ENCODE measurements at regions not wholly inside any gene's neighbourhood (a gene's known extent, or its start where the extent isn't known, plus 50 kb on each side); places are given as distances from the start of the nearest gene placed in this dataset.

- Histone ChIP-seq H3K9ac (ENCODE audit: insufficient read length, low read depth) (no peak overlapping the region), H3K36me3 (ENCODE audit: insufficient read depth, insufficient read length, low read length) (peaks cover 23% of the 10 kb centered on the region), H3K4me1 (ENCODE audit: insufficient read depth, insufficient read length) (peaks cover 42% of the 10 kb centered on the region), H3K9me3 (ENCODE audit: insufficient read depth, low read length) (no peaks in the 10 kb centered on the region), H3K4me3 (ENCODE audit: insufficient read length, low read depth) (no peak overlapping the region), H3K27me3 (ENCODE audit: insufficient read depth, insufficient read length) (no peaks in the 10 kb centered on the region)
- DNase-seq (ENCODE audit: low read depth, low spot score), result no peak
- TF ChIP-seq ZNF274 (IDR thresholded peaks at IDR 0.05; ENCODE audit: low read depth, low read length) (no peak), SUZ12 (IDR thresholded peaks at IDR 0.05; ENCODE audit: extremely low read depth, insufficient read depth, insufficient read length) (no peak), YY1 (IDR thresholded peaks at IDR 0.05; ENCODE audit: insufficient read depth, insufficient read length) (no peak)
These were observed 50.0 kb downstream of the PTPRS start for GRCh38 chr19:5290336-5291262.

- DNase-seq (ENCODE audit: low read depth, low spot score), result no peak
- Histone ChIP-seq H3K9me3 (ENCODE audit: insufficient read depth, low read length) (no peaks in the 10 kb centered on the region), H3K27me3 (ENCODE audit: insufficient read depth, insufficient read length) (no peaks in the 10 kb centered on the region), H3K9ac (ENCODE audit: insufficient read length, low read depth) (peak overlapping the region; percentile 8), H3K4me3 (ENCODE audit: insufficient read length, low read depth) (no peak overlapping the region), H3K4me1 (ENCODE audit: insufficient read depth, insufficient read length) (peaks cover 32% of the 10 kb centered on the region), H3K36me3 (ENCODE audit: insufficient read depth, insufficient read length, low read length) (peaks cover 35% of the 10 kb centered on the region)
- TF ChIP-seq SUZ12 (IDR thresholded peaks at IDR 0.05; ENCODE audit: extremely low read depth, insufficient read depth, insufficient read length) (no peak), YY1 (IDR thresholded peaks at IDR 0.05; ENCODE audit: insufficient read depth, insufficient read length) (no peak), ZNF274 (IDR thresholded peaks at IDR 0.05; ENCODE audit: low read depth, low read length) (no peak)
These were observed 51.3 kb downstream of the PTPRS start for GRCh38 chr19:5289060-5289990.

- peak overlapping the region; percentile 8 for H3K9ac ChIP-seq (ENCODE audit: insufficient read length, low read depth)
- TF ChIP-seq ZNF274 (IDR thresholded peaks at IDR 0.05; ENCODE audit: low read depth, low read length) (no peak), YY1 (IDR thresholded peaks at IDR 0.05; ENCODE audit: insufficient read depth, insufficient read length) (no peak), SUZ12 (IDR thresholded peaks at IDR 0.05; ENCODE audit: extremely low read depth, insufficient read depth, insufficient read length) (no peak)
- no peaks in the 10 kb centered on the region for H3K9me3 ChIP-seq (ENCODE audit: insufficient read depth, low read length)
- DNase-seq (ENCODE audit: low read depth, low spot score), result no peak
- H3K36me3 ChIP-seq (ENCODE audit: insufficient read depth, insufficient read length, low read length), result peaks cover 39% of the 10 kb centered on the region
- no peaks in the 10 kb centered on the region for H3K27me3 ChIP-seq (ENCODE audit: insufficient read depth, insufficient read length)
- H3K4me1 ChIP-seq (ENCODE audit: insufficient read depth, insufficient read length), result peaks cover 28% of the 10 kb centered on the region
- no peak overlapping the region for H3K4me3 ChIP-seq (ENCODE audit: insufficient read length, low read depth)
These were observed 52.3 kb downstream of the PTPRS start for GRCh38 chr19:5288347-5288739.

GRCh38 chr19:5287066-5287465, 53.5 kb downstream of the PTPRS start:
- Histone ChIP-seq H3K27me3 (ENCODE audit: insufficient read depth, insufficient read length) (no peaks in the 10 kb centered on the region), H3K9me3 (ENCODE audit: insufficient read depth, low read length) (no peaks in the 10 kb centered on the region), H3K4me3 (ENCODE audit: insufficient read length, low read depth) (no peak overlapping the region), H3K4me1 (ENCODE audit: insufficient read depth, insufficient read length) (peaks cover 23% of the 10 kb centered on the region), H3K36me3 (ENCODE audit: insufficient read depth, insufficient read length, low read length) (peaks cover 39% of the 10 kb centered on the region), H3K9ac (ENCODE audit: insufficient read length, low read depth) (no peak overlapping the region)
- DNase-seq (ENCODE audit: low read depth, low spot score), result no peak
- no peak for TF ChIP-seq SUZ12 (IDR thresholded peaks at IDR 0.05; ENCODE audit: extremely low read depth, insufficient read depth, insufficient read length)
- no peak for TF ChIP-seq YY1 (IDR thresholded peaks at IDR 0.05; ENCODE audit: insufficient read depth, insufficient read length)
- TF ChIP-seq ZNF274 (IDR thresholded peaks at IDR 0.05; ENCODE audit: low read depth, low read length), result no peak

- DNase-seq (ENCODE audit: low read depth, low spot score), result no peak
- Histone ChIP-seq H3K4me3 (ENCODE audit: insufficient read length, low read depth) (no peak overlapping the region), H3K27me3 (ENCODE audit: insufficient read depth, insufficient read length) (no peaks in the 10 kb centered on the region), H3K9ac (ENCODE audit: insufficient read length, low read depth) (no peak overlapping the region), H3K9me3 (ENCODE audit: insufficient read depth, low read length) (no peaks in the 10 kb centered on the region), H3K36me3 (ENCODE audit: insufficient read depth, insufficient read length, low read length) (peaks cover 39% of the 10 kb centered on the region), H3K4me1 (ENCODE audit: insufficient read depth, insufficient read length) (peaks cover 18% of the 10 kb centered on the region)
- TF ChIP-seq ZNF274 (IDR thresholded peaks at IDR 0.05; ENCODE audit: low read depth, low read length), result no peak
- no peak for TF ChIP-seq SUZ12 (IDR thresholded peaks at IDR 0.05; ENCODE audit: extremely low read depth, insufficient read depth, insufficient read length)
- no peak for TF ChIP-seq YY1 (IDR thresholded peaks at IDR 0.05; ENCODE audit: insufficient read depth, insufficient read length)
These were observed 54.1 kb downstream of the PTPRS start for GRCh38 chr19:5286465-5287029.

GRCh38 chr19:5285955-5286354, 54.7 kb downstream of the PTPRS start:
- TF ChIP-seq ZNF274 (IDR thresholded peaks at IDR 0.05; ENCODE audit: low read depth, low read length) (no peak), YY1 (IDR thresholded peaks at IDR 0.05; ENCODE audit: insufficient read depth, insufficient read length) (no peak), SUZ12 (IDR thresholded peaks at IDR 0.05; ENCODE audit: extremely low read depth, insufficient read depth, insufficient read length) (no peak)
- H3K9ac ChIP-seq (ENCODE audit: insufficient read length, low read depth), result no peak overlapping the region
- peaks cover 13% of the 10 kb centered on the region for H3K4me1 ChIP-seq (ENCODE audit: insufficient read depth, insufficient read length)

More at GRCh38 chr19:5285955-5286354, 54.7 kb downstream of the PTPRS start:
- Histone ChIP-seq H3K9me3 (ENCODE audit: insufficient read depth, low read length) (no peaks in the 10 kb centered on the region), H3K27me3 (ENCODE audit: insufficient read depth, insufficient read length) (no peaks in the 10 kb centered on the region), H3K4me3 (ENCODE audit: insufficient read length, low read depth) (no peak overlapping the region), H3K36me3 (ENCODE audit: insufficient read depth, insufficient read length, low read length) (peaks cover 39% of the 10 kb centered on the region)
- no peak for DNase-seq (ENCODE audit: low read depth, low spot score)
